ENCODE measurements at regions not wholly inside any gene's neighbourhood (a gene's known extent, or its start where the extent isn't known, plus 50 kb on each side); places are given as distances from the start of the nearest gene placed in this dataset.
A peak's percentile ranks its signal among the peaks of the same experiment; 100 is the strongest.

DNA sequence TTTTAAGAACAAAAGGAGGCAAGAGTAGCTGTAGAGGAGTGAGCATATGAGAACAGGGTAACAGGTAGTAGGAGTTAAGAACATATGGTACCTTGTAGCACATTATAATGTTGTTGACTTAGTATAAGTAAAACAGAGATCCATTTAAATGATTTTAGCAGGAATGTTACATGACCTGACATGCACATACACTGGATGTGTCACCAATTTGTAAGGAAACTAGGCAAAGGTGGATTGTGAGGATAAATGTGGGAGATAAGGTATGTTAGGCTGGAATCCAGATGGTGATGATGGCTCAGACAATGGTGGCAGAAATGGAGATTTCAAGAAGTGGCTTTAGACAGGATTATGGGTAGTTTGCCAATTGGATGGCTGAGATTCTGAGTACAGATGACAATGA is 443.1 kb upstream of the DAB2 start:
- Histone ChIP-seq H3K4me1 (ENCODE audit: control insufficient read depth, extremely low read depth, insufficient read depth, low read length) (no peaks in the 10 kb centered on the region), H3K9ac (ENCODE audit: insufficient read depth, low read length) (no peak overlapping the region), H2AFZ (ENCODE audit: low read length) (no peak overlapping the region), H3K27ac (ENCODE audit: insufficient read depth, low read length) (no peak overlapping the region), H3K36me3 (ENCODE audit: control insufficient read depth, insufficient read depth, low read length) (no peaks in the 10 kb centered on the region), H3K79me2 (ENCODE audit: control insufficient read depth, insufficient read depth, low read length) (no peaks in the 10 kb centered on the region), H3K27me3 (ENCODE audit: control insufficient read depth, insufficient read depth, low read length) (no peaks in the 10 kb centered on the region), H3K9me3 (ENCODE audit: control insufficient read depth, insufficient read depth, low read depth, low read length) (no peaks in the 10 kb centered on the region), H3K4me2 (ENCODE audit: extremely low read depth, insufficient read depth, low read length) (no peak overlapping the region), H4K20me1 (ENCODE audit: control insufficient read depth, extremely low read depth, insufficient read depth, low read length) (no peaks in the 10 kb centered on the region), H3K4me3 (replicated peaks in 1 of 4; ENCODE audit: control extremely low read depth in 1 of 4, insufficient read depth in 1 of 4, low read depth in 3 of 4, low read length in 4 of 4) (no peak overlapping the region)
- TF ChIP-seq EZH2 (IDR thresholded peaks at IDR 0.05; ENCODE audit: low read length, missing control alignments), result no peak
- TF ChIP-seq CTCF (conservative IDR thresholded peaks at IDR 0.05 in 1 of 2, IDR thresholded peaks at IDR 0.05 in 1 of 2; ENCODE audit: low read depth in 1 of 2, low read length in 2 of 2), result no peak
- DNase-seq (ENCODE audit: low read depth in 2 of 2), result no peak

- Histone ChIP-seq H2AFZ (ENCODE audit: low read length) (peak overlapping the region; percentile 21), H4K20me1 (ENCODE audit: control insufficient read depth, extremely low read depth, insufficient read depth, low read length) (no peaks in the 10 kb centered on the region), H3K4me2 (ENCODE audit: extremely low read depth, insufficient read depth, low read length) (no peak overlapping the region), H3K4me3 (replicated peaks in 1 of 4; ENCODE audit: control extremely low read depth in 1 of 4, insufficient read depth in 1 of 4, low read depth in 3 of 4, low read length in 4 of 4) (no peak overlapping the region), H3K4me1 (ENCODE audit: control insufficient read depth, extremely low read depth, insufficient read depth, low read length) (no peaks in the 10 kb centered on the region), H3K9ac (ENCODE audit: insufficient read depth, low read length) (no peak overlapping the region), H3K9me3 (ENCODE audit: control insufficient read depth, insufficient read depth, low read depth, low read length) (no peaks in the 10 kb centered on the region), H3K36me3 (ENCODE audit: control insufficient read depth, insufficient read depth, low read length) (no peaks in the 10 kb centered on the region), H3K79me2 (ENCODE audit: control insufficient read depth, insufficient read depth, low read length) (no peaks in the 10 kb centered on the region), H3K27me3 (ENCODE audit: control insufficient read depth, insufficient read depth, low read length) (no peaks in the 10 kb centered on the region), H3K27ac (ENCODE audit: insufficient read depth, low read length) (no peak overlapping the region)
- TF ChIP-seq EZH2 (IDR thresholded peaks at IDR 0.05; ENCODE audit: low read length, missing control alignments) (no peak), CTCF (conservative IDR thresholded peaks at IDR 0.05 in 1 of 2, IDR thresholded peaks at IDR 0.05 in 1 of 2; ENCODE audit: low read depth in 1 of 2, low read length in 2 of 2) (no peak)
- DNase-seq (ENCODE audit: low read depth in 2 of 2), result no peak
These were observed 439.3 kb upstream of the DAB2 start for GRCh38 chr5:39863926-39864552.

GRCh38 chr5:39857041-39857440 is 432.3 kb upstream of the DAB2 start:
- Histone ChIP-seq H3K4me2 (ENCODE audit: extremely low read depth, insufficient read depth, low read length) (no peak overlapping the region), H3K4me3 (replicated peaks in 1 of 4; ENCODE audit: control extremely low read depth in 1 of 4, insufficient read depth in 1 of 4, low read depth in 3 of 4, low read length in 4 of 4) (no peak overlapping the region), H3K9me3 (ENCODE audit: control insufficient read depth, insufficient read depth, low read depth, low read length) (no peaks in the 10 kb centered on the region), H4K20me1 (ENCODE audit: control insufficient read depth, extremely low read depth, insufficient read depth, low read length) (no peaks in the 10 kb centered on the region), H3K79me2 (ENCODE audit: control insufficient read depth, insufficient read depth, low read length) (no peaks in the 10 kb centered on the region), H3K4me1 (ENCODE audit: control insufficient read depth, extremely low read depth, insufficient read depth, low read length) (no peaks in the 10 kb centered on the region), H3K27ac (ENCODE audit: insufficient read depth, low read length) (no peak overlapping the region), H3K36me3 (ENCODE audit: control insufficient read depth, insufficient read depth, low read length) (no peaks in the 10 kb centered on the region), H2AFZ (ENCODE audit: low read length) (no peak overlapping the region), H3K9ac (ENCODE audit: insufficient read depth, low read length) (no peak overlapping the region), H3K27me3 (ENCODE audit: control insufficient read depth, insufficient read depth, low read length) (no peaks in the 10 kb centered on the region)
- TF ChIP-seq EZH2 (IDR thresholded peaks at IDR 0.05; ENCODE audit: low read length, missing control alignments), result no peak
- no peak for DNase-seq (ENCODE audit: low read depth in 2 of 2)

Measured in fibroblast of lung (primary cell).